ENCODE measurements at regions not wholly inside any gene's neighbourhood (a gene's known extent, or its start where the extent isn't known, plus 50 kb on each side); places are given as distances from the start of the nearest gene placed in this dataset.

DNA sequence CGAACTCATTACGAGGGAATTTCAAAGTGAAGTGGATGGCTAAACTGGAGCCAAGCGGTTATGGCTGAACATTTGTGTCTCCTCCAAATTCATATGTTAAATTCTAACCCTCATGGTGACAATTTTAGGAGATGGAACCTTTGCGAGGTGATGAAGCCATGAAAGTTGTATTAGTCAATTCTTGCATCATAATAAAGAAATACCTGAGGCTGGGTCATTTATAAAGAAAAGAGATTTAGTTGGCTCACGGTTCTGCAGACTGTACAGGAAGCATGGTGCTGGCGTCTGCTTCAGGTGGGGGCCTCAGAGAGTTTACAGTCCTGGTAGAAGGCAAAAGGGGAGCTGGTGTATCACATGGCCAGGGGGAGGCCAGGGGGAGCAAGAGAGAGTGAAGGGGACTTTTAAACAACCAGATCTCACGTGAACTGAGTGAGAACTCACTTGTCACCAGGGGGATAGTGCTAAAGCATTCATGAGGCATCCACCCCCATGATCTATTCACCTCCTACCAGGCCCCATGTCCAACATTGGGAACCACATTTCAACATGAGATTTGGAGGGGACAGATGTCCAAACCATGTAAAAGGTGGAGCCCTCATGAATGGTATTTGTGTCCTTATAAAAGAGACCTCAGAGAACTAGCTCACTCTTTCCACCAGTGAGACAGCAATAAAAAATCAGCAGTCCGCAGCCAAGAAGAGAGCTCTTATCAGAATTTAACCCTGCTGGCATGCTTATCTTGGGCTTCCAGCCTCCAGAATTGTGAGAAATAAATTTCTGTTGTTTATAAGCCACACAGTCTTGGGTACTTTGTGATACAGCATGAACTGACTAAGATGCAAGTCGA is 143.4 kb downstream of the MTRR start:
- no peak overlapping the region for H3K27ac ChIP-seq (ENCODE audit: low read depth, low read length)
- H2AFZ ChIP-seq (ENCODE audit: low read depth, low read length, poor library complexity, severe bottlenecking): no peak overlapping the region
- no peaks in the 10 kb centered on the region; the same call in 1 of the 2 replicates for H4K20me1 ChIP-seq (ENCODE audit: insufficient read depth)
- no peak for ATAC-seq
- no peaks in the 10 kb centered on the region for H3K79me2 ChIP-seq (ENCODE audit: insufficient read depth, low read length)
- H3K4me2 ChIP-seq (ENCODE audit: low read length): no peak overlapping the region
- BruUV-seq (replicated peaks): no TSS peak
- TF ChIP-seq MAX (IDR thresholded peaks at IDR 0.05): no peak
- TF ChIP-seq ZBTB33 (IDR thresholded peaks at IDR 0.05; ENCODE audit: extremely low read depth, insufficient replicate concordance, low read length): no peak
- TF ChIP-seq SP1 (IDR thresholded peaks at IDR 0.05; ENCODE audit: low read depth): no peak
- TF ChIP-seq POLR2AphosphoS5 (IDR thresholded peaks at IDR 0.05; ENCODE audit: low read depth, low read length): no peak
- TF ChIP-seq SRF (IDR thresholded peaks at IDR 0.05; ENCODE audit: low read depth): no peak
- TF ChIP-seq CBX3 (IDR thresholded peaks at IDR 0.05; ENCODE audit: low read depth): no peak
- TF ChIP-seq CEBPB (IDR thresholded peaks at IDR 0.05; ENCODE audit: low read depth): no peak
- TF ChIP-seq JUND (IDR thresholded peaks at IDR 0.05): no peak
- no peak for TF ChIP-seq EZH2 (IDR thresholded peaks at IDR 0.05)
- no peak for TF ChIP-seq FOSL1 (IDR thresholded peaks at IDR 0.05; ENCODE audit: low read depth)
- TF ChIP-seq, protein P1, sequence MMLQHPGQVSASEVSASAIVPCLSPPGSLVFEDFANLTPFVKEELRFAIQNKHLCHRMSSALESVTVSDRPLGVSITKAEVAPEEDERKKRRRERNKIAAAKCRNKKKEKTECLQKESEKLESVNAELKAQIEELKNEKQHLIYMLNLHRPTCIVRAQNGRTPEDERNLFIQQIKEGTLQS (IDR thresholded peaks at IDR 0.05): no peak
- TF ChIP-seq ZNF274 (IDR thresholded peaks at IDR 0.05; ENCODE audit: low read depth, low read length): no peak
- no peak for DNase-seq (ENCODE audit: low read depth, low spot score)
- H3K9ac ChIP-seq (ENCODE audit: low read length): no peak overlapping the region
- ChIA-PET CTCF (no interaction called here), RAD21 (ENCODE audit: low non-redundant PET in 1 of 2, low total read pairs in 2 of 2, uncharacterized antibody in 2 of 2, unreplicated experiment in 2 of 2) (no interaction called here), POLR2A (no interaction called here)
- H3K9me3 ChIP-seq (ENCODE audit: control insufficient read depth in 1 of 2, insufficient read depth in 1 of 2, low read depth in 1 of 2, low read length in 2 of 2): no peaks in the 10 kb centered on the region; a peak in 1 of 4 replicates
- no peaks in the 10 kb centered on the region for H3K36me3 ChIP-seq (ENCODE audit: control insufficient read depth in 1 of 2, insufficient read depth in 2 of 2, low read length in 2 of 2)
- H3K4me3 ChIP-seq (replicated peaks in 1 of 2; ENCODE audit: low read depth in 1 of 2, low read length in 2 of 2): no peak overlapping the region
- no peaks in the 10 kb centered on the region for H3K27me3 ChIP-seq (ENCODE audit: insufficient read depth, low read length)
- no peaks in the 10 kb centered on the region for H3K9me2 ChIP-seq (ENCODE audit: insufficient read depth)
- intact Hi-C loops (cut with micrococcal nuclease): no loop called here
- no peaks in the 10 kb centered on the region for H3K4me1 ChIP-seq (ENCODE audit: control insufficient read depth in 1 of 2, insufficient read depth in 2 of 2, low read length in 2 of 2)
